HG02678 (cell line): ENCODE measurements at regions not wholly inside any gene's neighbourhood (a gene's known extent, or its start where the extent isn't known, plus 50 kb on each side); places are given as distances from the start of the nearest gene placed in this dataset.

Experiments used
- ATAC-seq: cut with Tn5 transposase; IDR thresholded peaks from one replicate; pipeline ENCODE4 v1.9.1; 2021; ENCODE audit warnings: mild to moderate bottlenecking, moderate library complexity; ENCODE audit not compliant: unreplicated experiment

- no peak for ATAC-seq
Observed at GRCh38 chr1:5720045-5720444, 272.2 kb downstream of the NPHP4 start.

GRCh38 chr1:5718831-5719632 is 273.2 kb downstream of the NPHP4 start:
- ATAC-seq: no peak

DNA sequence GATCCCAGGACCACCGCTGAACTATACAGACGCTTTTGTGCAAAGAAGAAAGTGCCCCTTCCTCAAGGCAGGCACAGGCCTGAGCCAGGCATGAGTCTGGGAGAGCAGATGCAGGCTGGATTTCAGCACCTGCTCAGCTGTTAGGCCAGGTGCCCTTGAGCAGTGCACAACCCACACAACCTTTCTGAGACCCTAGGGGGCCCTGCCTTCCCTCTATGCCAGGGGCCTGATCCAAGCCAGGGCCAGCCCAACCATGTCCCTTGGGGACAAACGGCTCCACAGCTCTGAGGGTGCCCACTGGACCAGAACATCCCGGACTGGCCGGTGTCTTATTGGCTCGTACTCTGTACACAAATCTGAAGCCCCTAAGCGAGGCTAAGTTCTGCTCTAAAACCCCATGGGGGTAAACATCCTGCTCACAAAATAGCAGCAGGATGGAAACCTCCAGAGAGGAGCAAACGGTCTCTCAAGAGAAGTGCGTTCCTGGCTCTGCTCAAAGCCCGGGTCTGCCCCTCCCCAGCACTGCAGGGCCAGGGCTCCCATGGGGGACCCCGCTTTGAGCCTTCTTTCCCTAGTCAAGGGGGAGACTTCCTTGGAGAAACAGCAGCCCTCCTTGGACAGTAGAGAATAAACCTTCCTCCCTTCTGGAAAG is 275.1 kb downstream of the NPHP4 start:
- no peak for ATAC-seq

- no peak for ATAC-seq
Observed at GRCh38 chr1:5716126-5716525, 276.1 kb downstream of the NPHP4 start.

DNA sequence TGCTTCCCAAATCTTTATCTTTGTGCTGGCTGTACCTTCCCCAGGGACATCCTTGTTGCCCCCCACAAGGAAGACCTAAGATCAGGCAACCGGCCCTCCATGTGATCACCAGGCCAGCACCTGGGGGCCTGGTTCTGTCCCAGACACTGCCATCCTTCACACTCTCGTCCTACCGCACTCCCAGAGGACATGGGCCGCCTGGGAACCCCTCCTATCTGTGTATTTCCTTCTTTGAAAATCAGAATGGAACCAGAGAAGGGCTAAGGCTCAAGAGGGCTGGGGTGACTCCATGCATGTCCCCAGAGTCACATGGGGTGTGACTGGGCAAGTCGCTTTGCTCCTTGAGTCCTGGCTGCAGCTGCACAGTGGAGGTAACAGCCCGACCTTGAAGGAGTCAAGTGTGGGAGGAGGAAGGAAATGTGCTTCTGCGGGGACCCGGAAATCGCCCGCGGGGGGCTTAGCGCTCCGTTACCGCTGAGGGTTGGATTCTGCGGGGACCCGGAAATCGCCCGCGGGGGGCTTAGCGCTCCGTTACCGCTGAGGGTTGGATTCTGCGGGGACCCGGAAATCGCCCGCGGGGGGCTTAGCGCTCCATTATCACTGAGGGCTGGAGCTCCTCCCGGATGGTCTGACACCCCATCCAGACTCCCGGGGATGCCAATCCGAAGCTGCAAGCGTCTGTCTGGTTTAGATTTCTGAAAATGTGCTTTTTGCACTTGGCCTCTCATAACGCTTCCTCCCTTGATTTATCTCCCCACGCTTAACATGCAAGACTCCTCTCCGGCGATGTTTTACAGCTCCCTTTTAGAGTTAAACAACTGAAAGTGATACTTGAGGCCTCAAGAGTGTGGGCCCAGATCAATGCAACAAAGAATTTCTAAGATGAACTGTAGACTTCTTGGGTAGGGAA is 278.9 kb downstream of the NPHP4 start:
- no peak for ATAC-seq

GRCh38 chr1:5711956-5712645 is 280.1 kb downstream of the NPHP4 start:
- no peak for ATAC-seq

DNA sequence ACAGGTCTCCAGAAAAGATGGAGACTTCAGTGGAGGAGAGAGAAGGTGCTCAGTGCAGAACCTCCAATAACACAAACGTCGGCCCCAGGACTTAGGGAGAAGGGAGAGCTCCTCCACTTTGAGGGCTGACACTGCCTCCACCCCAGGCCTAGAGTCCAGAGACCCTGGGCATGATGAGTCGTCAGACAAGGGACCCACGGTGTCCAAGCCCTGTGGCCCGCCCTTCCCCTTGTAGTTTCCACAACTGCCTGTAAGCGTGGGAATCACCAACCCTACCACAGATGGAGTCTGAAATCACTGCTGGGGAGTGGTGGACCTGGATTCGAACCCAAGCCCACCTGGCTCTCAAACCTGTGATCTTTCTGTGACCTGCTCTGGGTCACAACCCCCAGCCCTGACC is 281.1 kb downstream of the NPHP4 start:
- no peak for ATAC-seq

DNA sequence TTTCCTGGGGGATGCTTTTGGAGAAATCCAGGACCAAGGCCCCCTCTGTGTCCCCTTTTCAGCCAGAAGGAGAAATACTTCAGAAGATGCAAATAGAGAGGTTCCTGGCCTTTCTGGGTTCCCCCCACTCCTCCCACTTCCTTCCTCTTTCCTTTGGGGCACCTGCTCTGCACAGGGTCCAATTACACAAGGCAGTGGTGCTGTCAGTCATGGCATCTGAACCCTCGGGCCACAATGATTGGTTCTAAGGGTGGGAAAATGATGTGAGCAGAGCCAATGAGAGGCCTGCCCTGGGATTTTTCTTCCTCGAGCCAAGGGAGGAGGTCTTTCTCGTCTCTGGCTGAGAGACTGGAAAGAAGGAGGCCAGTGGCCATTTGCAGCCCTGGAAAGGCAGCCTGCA is 282.2 kb downstream of the NPHP4 start:
- no peak for ATAC-seq

DNA sequence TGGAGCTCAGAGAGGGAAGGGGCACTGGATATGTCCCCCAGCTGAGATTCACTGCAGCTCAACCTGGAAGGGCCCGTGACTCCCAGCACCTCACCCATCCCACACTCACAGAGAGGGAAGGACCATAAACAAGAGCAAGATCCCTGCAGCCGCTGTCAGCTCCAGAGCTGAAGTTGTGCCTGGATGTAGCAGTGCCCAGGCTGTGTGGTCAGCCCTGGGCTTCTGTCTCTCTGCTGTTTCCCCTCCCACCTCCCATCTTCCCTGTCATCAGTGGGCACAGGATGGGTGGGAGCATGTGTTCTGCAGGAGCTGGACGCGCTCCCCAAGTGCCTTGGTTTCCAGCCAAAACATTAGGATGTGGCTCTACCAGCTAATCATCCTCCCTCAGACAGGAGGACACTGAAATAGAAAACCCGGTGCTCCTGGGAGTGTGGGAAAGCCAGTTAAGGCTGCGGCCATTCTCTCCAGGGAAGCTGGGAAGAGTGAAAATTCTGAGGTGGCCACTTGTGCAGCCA is 282.7 kb downstream of the NPHP4 start:
- ATAC-seq: no peak

- no peak for ATAC-seq
Observed at GRCh38 chr1:5708346-5709245, 283.6 kb downstream of the NPHP4 start.

DNA sequence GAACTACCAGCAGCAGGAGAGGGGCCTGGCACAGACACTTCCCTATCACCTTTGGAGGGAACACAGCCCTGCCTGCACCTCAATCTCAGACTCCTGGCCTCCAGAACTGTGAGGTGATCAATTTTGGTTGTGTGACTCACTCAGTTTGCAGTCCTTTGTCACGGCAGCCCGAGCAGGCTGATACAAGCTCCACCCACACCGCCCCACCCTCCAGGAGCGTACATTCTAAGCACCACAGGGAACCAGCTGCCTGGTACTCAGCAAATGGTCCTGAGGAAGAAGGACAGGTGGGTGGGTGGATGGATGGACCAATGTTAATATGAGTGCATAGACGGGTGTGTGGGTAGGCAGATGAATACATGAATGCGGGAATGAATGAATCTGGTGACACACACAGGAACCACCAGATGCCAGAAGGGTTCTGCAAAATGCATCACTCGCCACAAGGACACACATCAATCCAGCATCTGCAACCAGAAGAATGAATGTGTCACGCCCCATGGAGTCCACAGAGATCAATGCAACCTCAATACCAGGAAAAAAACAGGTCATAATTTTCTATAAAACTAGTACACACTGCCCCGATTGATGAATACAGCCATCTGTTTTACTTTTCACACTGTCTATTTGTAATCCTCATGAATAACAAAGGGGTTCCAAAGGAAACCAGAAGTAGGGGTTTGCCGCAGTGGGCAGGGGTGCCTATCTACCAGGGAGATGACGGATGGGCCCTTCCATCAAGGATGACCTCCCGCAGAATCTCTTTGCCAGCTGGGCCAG is 284.5 kb downstream of the NPHP4 start:
- no peak for ATAC-seq

DNA sequence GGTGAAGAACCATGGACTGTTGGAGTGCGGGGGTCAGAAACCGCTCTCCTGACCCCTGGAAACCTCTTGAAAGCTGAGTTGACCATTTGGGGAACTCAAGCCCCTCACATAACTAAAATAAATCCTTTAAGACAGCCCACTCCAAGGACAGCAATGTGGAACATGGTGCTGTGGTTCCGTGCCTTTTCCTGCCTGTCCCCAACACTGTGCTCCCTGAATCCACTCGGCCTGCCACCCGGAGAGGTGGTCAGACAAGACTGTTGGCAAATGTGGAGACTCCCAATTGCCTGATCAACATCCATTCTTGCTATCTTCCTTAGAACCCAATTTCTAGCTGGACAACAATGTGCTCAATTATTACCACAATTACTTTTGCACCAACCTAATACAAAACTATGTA is 286.0 kb downstream of the NPHP4 start:
- ATAC-seq: no peak

- ATAC-seq: no peak
Observed at GRCh38 chr1:5705751-5706150, 286.5 kb downstream of the NPHP4 start.

GRCh38 chr1:5704561-5705514 is 287.4 kb downstream of the NPHP4 start:
- no peak for ATAC-seq

- no peak for ATAC-seq
Observed at GRCh38 chr1:5701642-5702041, 290.6 kb downstream of the NPHP4 start.

DNA sequence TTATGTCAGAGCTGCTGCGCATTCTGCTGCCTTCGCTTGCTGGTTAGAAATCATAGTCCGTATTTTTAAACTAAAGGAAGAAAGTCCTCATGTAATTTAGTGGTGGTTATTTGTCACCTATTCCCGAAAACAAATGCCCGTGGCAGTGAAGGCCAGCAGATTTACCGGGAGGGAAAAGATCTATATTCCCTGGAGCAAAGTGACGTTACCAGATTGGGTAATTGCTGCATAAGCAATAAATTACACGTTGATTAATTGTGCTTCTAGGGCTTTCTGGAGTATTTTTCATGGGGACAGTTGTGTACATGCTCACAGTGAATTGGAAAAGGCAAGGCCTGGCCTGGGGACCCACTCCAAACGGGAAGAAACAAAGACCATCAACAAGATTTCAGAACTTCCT is 298.7 kb downstream of the NPHP4 start:
- no peak for ATAC-seq

DNA sequence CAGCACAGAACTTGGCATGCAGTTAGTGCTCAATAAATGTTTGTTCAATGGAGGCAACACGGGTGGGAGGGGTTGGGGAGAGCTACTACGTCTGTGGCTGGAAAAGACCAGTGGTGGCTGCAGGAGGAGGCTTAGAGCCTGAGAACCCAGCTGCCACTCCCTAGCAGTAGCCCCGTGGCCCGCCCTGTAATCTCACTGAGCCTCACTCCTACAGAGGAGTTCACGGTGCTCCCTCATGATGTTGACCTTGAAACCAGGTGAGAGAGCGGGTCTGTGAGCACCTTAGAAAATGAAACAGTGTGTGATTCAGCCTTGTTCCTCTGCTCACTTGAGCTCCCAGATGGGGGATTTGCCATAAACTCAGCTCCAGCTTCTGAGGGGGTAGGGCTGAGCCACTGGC is 299.6 kb downstream of the NPHP4 start:
- ATAC-seq: no peak
